ENCODE measurements at regions not wholly inside any gene's neighbourhood (a gene's known extent, or its start where the extent isn't known, plus 50 kb on each side); places are given as distances from the start of the nearest gene placed in this dataset.

DNA sequence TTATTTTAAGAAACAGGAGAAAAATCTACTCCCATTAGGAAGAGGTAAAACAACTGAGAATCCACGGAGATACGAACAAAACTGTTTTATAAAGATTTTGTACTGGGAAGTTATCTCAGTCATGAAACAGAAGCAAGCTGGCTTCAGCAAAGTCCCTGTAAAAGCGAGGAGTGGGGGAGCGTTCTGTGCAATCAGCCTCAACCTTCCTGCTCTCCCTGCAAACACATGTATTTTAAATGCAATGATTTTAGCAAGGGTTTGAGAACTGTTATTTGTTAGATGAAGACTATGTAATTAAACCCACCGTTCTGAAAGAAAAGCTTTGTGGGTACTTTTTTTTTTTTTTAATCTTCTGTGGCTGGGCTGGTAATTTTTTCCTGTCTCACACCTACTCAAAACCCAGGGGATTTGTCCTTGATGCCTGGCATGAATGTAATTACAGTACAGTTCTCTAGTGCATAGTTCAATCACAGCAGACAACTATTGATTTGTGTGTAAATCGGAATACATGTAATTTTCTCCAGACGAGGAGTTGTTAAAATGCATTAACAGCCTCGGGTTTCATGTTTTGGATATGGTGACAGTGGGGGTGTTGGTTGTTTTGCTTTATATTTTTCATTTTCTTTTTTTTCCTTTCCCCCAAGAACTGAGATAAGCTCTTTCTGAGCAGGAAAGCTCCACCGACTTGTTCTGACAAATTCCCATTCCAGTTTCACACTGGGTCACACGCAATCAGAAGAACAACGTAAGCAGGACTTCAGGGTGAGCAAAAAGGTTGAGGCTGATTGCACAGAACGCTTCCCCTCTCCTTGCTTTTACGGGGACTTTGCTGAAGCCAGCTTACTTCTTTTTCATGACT lies 153.6 kb downstream of the PHLDA1 start (continued):
- TF ChIP-seq, protein P1, sequence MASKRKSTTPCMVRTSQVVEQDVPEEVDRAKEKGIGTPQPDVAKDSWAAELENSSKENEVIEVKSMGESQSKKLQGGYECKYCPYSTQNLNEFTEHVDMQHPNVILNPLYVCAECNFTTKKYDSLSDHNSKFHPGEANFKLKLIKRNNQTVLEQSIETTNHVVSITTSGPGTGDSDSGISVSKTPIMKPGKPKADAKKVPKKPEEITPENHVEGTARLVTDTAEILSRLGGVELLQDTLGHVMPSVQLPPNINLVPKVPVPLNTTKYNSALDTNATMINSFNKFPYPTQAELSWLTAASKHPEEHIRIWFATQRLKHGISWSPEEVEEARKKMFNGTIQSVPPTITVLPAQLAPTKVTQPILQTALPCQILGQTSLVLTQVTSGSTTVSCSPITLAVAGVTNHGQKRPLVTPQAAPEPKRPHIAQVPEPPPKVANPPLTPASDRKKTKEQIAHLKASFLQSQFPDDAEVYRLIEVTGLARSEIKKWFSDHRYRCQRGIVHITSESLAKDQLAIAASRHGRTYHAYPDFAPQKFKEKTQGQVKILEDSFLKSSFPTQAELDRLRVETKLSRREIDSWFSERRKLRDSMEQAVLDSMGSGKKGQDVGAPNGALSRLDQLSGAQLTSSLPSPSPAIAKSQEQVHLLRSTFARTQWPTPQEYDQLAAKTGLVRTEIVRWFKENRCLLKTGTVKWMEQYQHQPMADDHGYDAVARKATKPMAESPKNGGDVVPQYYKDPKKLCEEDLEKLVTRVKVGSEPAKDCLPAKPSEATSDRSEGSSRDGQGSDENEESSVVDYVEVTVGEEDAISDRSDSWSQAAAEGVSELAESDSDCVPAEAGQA (IDR thresholded peaks at IDR 0.05; ENCODE audit: low read depth): no peak
- TF ChIP-seq, protein P1 (CRISPR knock-in tag; IDR thresholded peaks at IDR 0.05; ENCODE audit: borderline replicate concordance): no peak

DNA sequence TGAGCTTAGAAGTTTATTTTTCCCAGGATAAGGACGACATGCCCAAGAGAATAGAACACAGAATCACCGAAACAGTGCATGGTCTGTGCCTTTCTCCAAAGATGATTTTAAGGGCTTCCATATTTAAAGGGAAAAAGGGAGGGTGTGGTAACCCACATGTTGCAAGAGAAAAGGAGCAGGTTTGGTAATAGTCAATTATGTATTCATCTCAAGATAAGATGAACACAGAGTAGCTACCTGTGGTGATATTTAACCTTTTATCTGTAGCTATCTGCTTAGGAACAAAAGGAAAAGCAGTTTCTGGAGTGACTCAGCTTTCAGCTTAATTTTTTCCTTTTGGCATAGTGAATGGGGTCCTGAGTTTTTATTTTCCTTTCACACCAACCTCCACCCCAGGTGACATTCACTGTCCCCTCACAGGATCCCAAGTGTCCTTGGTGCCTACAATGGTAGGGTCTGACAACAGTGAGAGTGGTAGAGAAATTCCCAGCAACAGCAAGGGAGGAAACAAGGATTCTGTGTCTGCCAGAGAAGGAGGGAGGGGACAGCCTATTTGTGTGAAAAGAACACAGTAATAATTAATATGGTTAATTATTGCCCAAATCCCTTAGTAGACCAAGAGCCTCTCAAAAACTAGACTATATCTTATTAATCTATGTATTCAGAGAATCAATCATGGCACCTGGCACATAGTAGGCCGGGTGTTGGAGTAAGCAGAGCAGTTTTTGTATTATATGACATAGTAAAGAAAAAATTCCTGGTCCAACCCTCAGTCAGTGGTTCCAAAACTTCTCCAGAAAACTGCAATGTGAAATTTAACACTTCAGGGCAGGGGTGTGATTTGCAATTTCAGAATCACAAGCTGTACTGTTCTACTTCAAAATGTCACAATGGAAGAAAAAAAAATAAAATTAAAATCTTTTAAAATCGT lies 154.5 kb downstream of the PHLDA1 start:
- no peak for FAIRE-seq
- no peak overlapping the region for H3K4me2 ChIP-seq (ENCODE audit: low read depth, low read length)
- H3K79me2 ChIP-seq (ENCODE audit: insufficient read depth, low read length): no peaks in the 10 kb centered on the region
- 64% methylated on average over 4 of the region's 4 CpGs for WGBS (ENCODE audit: low lambda C conversion rate)
- no peaks in the 10 kb centered on the region for H4K20me1 ChIP-seq (ENCODE audit: insufficient read depth, low read length)
- H3K36me3 ChIP-seq (replicated peaks in 1 of 2; ENCODE audit: control insufficient read depth in 1 of 2, insufficient read depth in 2 of 2, low read length in 2 of 2): no peaks in the 10 kb centered on the region
- H3K27me3 ChIP-seq (ENCODE audit: control insufficient read depth in 1 of 2, insufficient read depth in 2 of 2, low read length in 2 of 2): no peaks in the 10 kb centered on the region
- in situ Hi-C loops (cut with HindIII; ENCODE audit: extremely low pct_ligation_motif_present, low pct_unique_long_range_greater_than_20kb): no loop called here
- H3K27ac ChIP-seq (ENCODE audit: extremely low read length, insufficient read depth, low read length): peak overlapping the region; percentile 48
- H3K4me1 ChIP-seq (ENCODE audit: insufficient read depth, low read length): peaks cover 47% of the 10 kb centered on the region
- no TSS peak for BruUV-seq (replicated peaks)
- no peak for DNase-seq (ENCODE audit: low spot score)
- POLR2A ChIA-PET: interaction anchor here (2.0 kb wide), 1 partner anchor 154 kb away, joined by 5 read pairs; the partner anchor contains the start of gene PHLDA1
- no peak overlapping the region; a peak in 1 of 6 replicates for H3K4me3 ChIP-seq (replicated peaks in 1 of 3; ENCODE audit: insufficient read depth in 1 of 3, low read depth in 2 of 3, low read length in 3 of 3)
- ATAC-seq: no peak; the same call in 2 of the 3 replicates
- H3K9ac ChIP-seq (ENCODE audit: insufficient read depth, low read depth, low read length): peak overlapping the region; percentile 4; the same call in 1 of the 2 replicates
- no peak overlapping the region for H2AFZ ChIP-seq (ENCODE audit: low read length)
- intact Hi-C loops (cut with micrococcal nuclease; ENCODE audit: unreplicated experiment): no loop called here
- CTCF ChIA-PET (ENCODE audit: low intra/inter-chr PET ratio, low total read pairs): no interaction called here
- TF ChIP-seq, protein P2, sequence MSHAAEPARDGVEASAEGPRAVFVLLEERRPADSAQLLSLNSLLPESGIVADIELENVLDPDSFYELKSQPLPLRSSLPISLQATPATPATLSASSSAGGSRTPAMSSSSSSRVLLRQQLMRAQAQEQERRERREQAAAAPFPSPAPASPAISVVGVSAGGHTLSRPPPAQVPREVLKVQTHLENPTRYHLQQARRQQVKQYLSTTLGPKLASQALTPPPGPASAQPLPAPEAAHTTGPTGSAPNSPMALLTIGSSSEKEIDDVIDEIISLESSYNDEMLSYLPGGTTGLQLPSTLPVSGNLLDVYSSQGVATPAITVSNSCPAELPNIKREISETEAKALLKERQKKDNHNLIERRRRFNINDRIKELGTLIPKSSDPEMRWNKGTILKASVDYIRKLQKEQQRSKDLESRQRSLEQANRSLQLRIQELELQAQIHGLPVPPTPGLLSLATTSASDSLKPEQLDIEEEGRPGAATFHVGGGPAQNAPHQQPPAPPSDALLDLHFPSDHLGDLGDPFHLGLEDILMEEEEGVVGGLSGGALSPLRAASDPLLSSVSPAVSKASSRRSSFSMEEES (CRISPR knock-in tag; IDR thresholded peaks at IDR 0.05): no peak
- TF ChIP-seq ZKSCAN1 (IDR thresholded peaks at IDR 0.05; ENCODE audit: low read length): peak; percentile 85
- H3K9me3 ChIP-seq (ENCODE audit: low read length): peaks cover 4% of the 10 kb centered on the region; the same call in 1 of the 2 replicates
